ENCODE measurements at regions not wholly inside any gene's neighbourhood (a gene's known extent, or its start where the extent isn't known, plus 50 kb on each side); places are given as distances from the start of the nearest gene placed in this dataset.

DNA sequence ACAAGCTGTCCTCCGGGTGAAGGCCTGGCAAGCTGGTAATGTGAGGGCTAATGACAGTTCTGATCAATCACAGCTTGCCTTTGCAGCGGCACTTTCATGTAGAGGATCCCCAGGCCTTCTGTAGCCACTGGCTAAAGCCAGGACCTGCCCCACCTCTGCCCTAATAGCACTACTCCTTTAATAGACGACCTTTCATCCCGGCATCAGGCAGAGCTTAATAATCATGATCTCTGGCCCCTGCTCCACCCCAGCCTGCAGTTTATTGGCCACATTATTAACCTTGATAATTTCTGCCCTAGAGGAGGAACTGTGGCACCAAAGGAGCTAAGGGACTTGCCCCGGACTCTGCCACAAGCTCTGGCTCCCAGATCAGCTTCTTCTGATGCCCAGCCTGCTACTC, 142.3 kb upstream of the TBX3 start:
- TF ChIP-seq, protein P1, sequence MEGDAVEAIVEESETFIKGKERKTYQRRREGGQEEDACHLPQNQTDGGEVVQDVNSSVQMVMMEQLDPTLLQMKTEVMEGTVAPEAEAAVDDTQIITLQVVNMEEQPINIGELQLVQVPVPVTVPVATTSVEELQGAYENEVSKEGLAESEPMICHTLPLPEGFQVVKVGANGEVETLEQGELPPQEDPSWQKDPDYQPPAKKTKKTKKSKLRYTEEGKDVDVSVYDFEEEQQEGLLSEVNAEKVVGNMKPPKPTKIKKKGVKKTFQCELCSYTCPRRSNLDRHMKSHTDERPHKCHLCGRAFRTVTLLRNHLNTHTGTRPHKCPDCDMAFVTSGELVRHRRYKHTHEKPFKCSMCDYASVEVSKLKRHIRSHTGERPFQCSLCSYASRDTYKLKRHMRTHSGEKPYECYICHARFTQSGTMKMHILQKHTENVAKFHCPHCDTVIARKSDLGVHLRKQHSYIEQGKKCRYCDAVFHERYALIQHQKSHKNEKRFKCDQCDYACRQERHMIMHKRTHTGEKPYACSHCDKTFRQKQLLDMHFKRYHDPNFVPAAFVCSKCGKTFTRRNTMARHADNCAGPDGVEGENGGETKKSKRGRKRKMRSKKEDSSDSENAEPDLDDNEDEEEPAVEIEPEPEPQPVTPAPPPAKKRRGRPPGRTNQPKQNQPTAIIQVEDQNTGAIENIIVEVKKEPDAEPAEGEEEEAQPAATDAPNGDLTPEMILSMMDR (IDR thresholded peaks at IDR 0.05; ENCODE audit: poor library complexity): no peak
- no peak for TF ChIP-seq EZH2 (IDR thresholded peaks at IDR 0.05; ENCODE audit: borderline replicate concordance)

Data from hepatocyte (in vitro differentiated cells).